ENCODE measurements at regions not wholly inside any gene's neighbourhood (a gene's known extent, or its start where the extent isn't known, plus 50 kb on each side); places are given as distances from the start of the nearest gene placed in this dataset.

- TF ChIP-seq POLR2A (IDR thresholded peaks at IDR 0.05): no peak
- TF ChIP-seq CTCF (IDR thresholded peaks at IDR 0.05): no peak
- no peak for TF ChIP-seq POLR2AphosphoS5 (IDR thresholded peaks at IDR 0.05)
Observed at GRCh38 chr6:74287441-74287840, 591.4 kb downstream of the CD109 start.

All from breast epithelium (tissue), 3 donors.